Colonic mucosa (tissue), 4 donors: ENCODE measurements at regions not wholly inside any gene's neighbourhood (a gene's known extent, or its start where the extent isn't known, plus 50 kb on each side); places are given as distances from the start of the nearest gene placed in this dataset.

Experiments used
- DNase-seq: peaks from one replicate; pipeline ENCODE4 v3.0.0-alpha.2; 2020
- H3K27ac ChIP-seq: fragments of 200-600 bp; one replicate; pipeline ENCODE4 v1.8.0; 2021
- H3K27me3 ChIP-seq: fragments of 200-600 bp; one replicate; pipeline ENCODE4 v1.8.0; 2021
- H3K36me3 ChIP-seq: fragments of 200-600 bp; one replicate; pipeline ENCODE4 v1.8.0; 2021
- H3K4me1 ChIP-seq: fragments of 200-600 bp; one replicate; pipeline ENCODE4 v1.8.0; 2021; ENCODE audit warnings: mild to moderate bottlenecking
- H3K4me3 ChIP-seq: fragments of 200-600 bp; one replicate; pipeline ENCODE4 v1.8.0; 2021
- H3K9ac ChIP-seq, 2 donors: one replicate each; pipeline ENCODE4 v1.7.0; 2013; ENCODE audit warnings: control low read depth in 2 of 2, low read depth in 2 of 2, low read length in 2 of 2
- H3K9me3 ChIP-seq: fragments of 200-600 bp; one replicate; pipeline ENCODE4 v1.8.0; 2021
- intact Hi-C: fragments of 100-400 bp; cut with DNase I; formaldehyde crosslinking; loops from one replicate; pipeline ENCODE4 v1.14.1; 2022
- TF ChIP-seq, protein P1 (sequence below): fragments of 200-600 bp; IDR thresholded peaks from one replicate; pipeline ENCODE4 v1.8.0; 2022; ENCODE audit warnings: antibody characterized with exemption, mild to moderate bottlenecking
- donor health status: healthy.
- donor health status: DM: no; HTN: no; CAD: no.
- donor health status: DM: no; HTN: no; CAD: no.

DNA sequence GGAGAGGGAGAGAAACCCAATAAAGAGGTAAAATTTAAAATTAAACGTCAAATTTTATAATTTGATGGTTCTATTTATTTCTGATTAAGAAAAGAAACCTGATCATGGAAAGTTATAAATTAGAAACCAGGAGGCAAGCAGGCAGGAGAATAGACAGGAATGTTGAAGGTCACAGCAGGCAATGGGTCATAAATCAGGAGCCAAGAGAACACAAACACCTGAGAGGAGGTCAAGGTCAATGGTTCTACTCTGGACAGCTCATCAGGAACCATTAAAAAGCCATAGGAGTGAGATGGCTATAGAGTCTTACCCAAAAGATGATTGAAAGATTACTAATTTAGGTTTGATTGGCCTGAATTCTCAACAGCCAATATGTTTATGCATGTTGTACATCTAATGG, 126.9 kb upstream of the HCCS start:
- H3K9me3 ChIP-seq: no peaks in the 10 kb centered on the region
- no peak overlapping the region for H3K4me3 ChIP-seq
- no peak overlapping the region for H3K27ac ChIP-seq
- no peak overlapping the region for H3K9ac ChIP-seq
- TF ChIP-seq, protein P1, sequence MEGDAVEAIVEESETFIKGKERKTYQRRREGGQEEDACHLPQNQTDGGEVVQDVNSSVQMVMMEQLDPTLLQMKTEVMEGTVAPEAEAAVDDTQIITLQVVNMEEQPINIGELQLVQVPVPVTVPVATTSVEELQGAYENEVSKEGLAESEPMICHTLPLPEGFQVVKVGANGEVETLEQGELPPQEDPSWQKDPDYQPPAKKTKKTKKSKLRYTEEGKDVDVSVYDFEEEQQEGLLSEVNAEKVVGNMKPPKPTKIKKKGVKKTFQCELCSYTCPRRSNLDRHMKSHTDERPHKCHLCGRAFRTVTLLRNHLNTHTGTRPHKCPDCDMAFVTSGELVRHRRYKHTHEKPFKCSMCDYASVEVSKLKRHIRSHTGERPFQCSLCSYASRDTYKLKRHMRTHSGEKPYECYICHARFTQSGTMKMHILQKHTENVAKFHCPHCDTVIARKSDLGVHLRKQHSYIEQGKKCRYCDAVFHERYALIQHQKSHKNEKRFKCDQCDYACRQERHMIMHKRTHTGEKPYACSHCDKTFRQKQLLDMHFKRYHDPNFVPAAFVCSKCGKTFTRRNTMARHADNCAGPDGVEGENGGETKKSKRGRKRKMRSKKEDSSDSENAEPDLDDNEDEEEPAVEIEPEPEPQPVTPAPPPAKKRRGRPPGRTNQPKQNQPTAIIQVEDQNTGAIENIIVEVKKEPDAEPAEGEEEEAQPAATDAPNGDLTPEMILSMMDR: no peak
- no peaks in the 10 kb centered on the region for H3K36me3 ChIP-seq
- intact Hi-C loops: no loop called here
- no peak for DNase-seq
- H3K4me1 ChIP-seq: no peaks in the 10 kb centered on the region
- no peaks in the 10 kb centered on the region for H3K27me3 ChIP-seq

DNA sequence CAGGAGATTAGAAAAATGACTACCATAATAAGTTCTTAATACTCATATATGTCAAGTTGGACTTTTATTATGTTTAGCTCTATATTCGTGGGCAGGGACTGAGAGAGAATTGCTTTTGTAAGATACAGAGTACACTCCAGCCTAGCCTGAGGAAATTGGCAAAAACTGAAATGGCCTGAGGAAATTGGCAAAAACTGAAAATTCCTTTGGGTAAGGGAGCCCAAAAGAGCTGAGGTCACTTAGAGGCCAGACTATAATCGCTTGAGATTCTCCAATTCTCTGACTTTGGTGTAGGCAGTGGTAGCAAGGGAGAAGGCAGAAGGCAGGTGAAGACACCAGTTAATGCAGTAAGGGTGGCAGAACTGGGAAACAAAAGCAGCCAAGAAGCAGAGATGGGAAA, 124.5 kb upstream of the HCCS start:
- Histone ChIP-seq H3K4me3 (no peak overlapping the region), H3K36me3 (no peaks in the 10 kb centered on the region), H3K9me3 (no peaks in the 10 kb centered on the region), H3K27ac (no peak overlapping the region), H3K9ac (no peak overlapping the region), H3K27me3 (no peaks in the 10 kb centered on the region), H3K4me1 (no peaks in the 10 kb centered on the region)
- DNase-seq: no peak
- TF ChIP-seq, protein P1: no peak
- intact Hi-C loops: no loop called here

DNA sequence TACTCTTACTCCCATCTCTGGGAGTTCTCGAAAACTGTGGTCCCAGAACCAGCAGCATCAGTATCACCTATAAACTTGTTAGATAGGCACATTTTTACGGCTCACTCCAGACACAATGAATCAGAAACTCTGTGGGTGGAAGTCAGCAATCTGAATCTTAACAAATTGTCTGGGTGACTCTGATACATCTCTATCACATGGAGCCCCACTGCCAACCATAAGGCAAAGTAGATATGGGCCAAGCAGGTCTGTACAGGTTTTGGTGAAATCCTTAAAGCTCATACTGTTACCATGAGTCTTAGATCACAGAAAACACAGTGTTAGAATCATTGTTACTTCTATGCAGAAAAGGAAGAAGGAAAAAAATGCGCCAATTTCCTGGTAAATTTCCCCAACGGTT, 122.5 kb upstream of the HCCS start:
- no peaks in the 10 kb centered on the region for H3K4me1 ChIP-seq

DNA sequence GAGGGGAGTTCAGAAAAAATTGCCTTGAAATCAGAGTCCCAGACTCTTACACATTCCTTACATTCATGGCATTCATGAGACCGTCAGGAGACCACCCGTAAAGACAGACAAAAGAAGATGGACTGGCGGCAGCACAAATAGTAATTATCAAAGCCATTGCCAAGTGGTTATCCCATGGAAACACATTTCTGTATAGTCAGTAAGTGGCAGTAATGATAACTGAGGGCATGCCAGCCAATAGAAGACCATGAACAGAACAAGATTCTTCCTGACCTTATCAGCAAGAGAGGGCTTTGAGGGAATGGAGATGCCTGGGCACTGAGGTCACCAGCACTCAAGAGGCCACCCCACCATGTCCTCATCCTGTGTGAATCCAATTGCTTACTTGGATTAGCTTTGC, 121.7 kb upstream of the HCCS start:
- Histone ChIP-seq H3K27ac (no peak overlapping the region), H3K4me1 (no peaks in the 10 kb centered on the region), H3K27me3 (no peaks in the 10 kb centered on the region), H3K36me3 (no peaks in the 10 kb centered on the region), H3K9me3 (no peaks in the 10 kb centered on the region), H3K9ac (no peak overlapping the region), H3K4me3 (no peak overlapping the region)
- no peak for DNase-seq
- TF ChIP-seq, protein P1: no peak
- intact Hi-C loops: no loop called here

More for the DNA sequence above, 122.5 kb upstream of the HCCS start:
- DNase-seq: no peak
- TF ChIP-seq, protein P1: no peak
- Histone ChIP-seq H3K27ac (no peak overlapping the region), H3K27me3 (no peaks in the 10 kb centered on the region), H3K4me3 (no peak overlapping the region), H3K36me3 (no peaks in the 10 kb centered on the region), H3K9ac (no peak overlapping the region), H3K9me3 (no peaks in the 10 kb centered on the region)
- intact Hi-C loops: no loop called here

DNA sequence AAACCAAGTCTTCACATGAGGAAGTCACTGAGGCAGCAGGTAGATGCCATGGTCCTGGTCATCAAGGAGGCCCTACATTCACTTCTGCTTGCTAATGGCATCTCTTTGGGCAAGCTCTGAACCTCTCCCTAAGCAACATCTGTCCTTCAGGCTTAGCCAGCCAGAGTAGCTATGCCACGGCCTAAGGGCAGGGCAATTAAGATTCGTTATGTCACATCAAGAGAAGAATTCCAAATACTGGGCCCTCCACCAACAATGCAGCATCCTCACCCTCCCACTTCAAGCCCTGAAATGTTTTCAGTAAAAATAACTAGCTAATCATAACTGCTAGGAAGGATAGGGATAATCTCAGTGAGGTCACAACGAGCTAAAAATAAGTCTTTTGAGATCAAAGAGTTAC, 120.7 kb upstream of the HCCS start:
- TF ChIP-seq, protein P1: no peak

DNA sequence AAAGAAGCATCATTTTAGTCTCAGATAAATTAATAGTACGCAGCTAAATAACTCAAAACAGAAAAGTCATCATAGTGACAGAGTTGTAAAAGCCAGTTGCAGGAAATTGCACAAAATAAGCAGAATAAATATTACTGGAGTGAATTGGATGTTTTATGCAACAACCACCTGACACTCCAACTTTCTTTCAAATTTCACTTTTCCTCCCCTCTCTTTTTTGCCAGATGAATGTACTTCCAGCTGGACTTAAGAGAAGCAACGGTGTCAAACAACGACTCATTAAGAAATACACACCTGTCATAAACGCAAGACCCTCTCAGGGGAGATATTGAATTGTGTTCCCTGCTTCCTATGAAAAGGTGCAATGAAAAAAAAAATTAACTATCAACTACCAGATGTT, 120.2 kb upstream of the HCCS start:
- intact Hi-C loops: no loop called here

More for the DNA sequence above, 120.7 kb upstream of the HCCS start:
- DNase-seq: no peak
- Histone ChIP-seq H3K4me1 (no peaks in the 10 kb centered on the region), H3K9me3 (no peaks in the 10 kb centered on the region), H3K27ac (no peak overlapping the region), H3K9ac (no peak overlapping the region), H3K27me3 (no peaks in the 10 kb centered on the region), H3K36me3 (no peaks in the 10 kb centered on the region), H3K4me3 (no peak overlapping the region)
- intact Hi-C loops: no loop called here

More for the DNA sequence above, 120.2 kb upstream of the HCCS start:
- Histone ChIP-seq H3K36me3 (no peaks in the 10 kb centered on the region), H3K9me3 (no peaks in the 10 kb centered on the region), H3K27ac (no peak overlapping the region), H3K27me3 (no peaks in the 10 kb centered on the region), H3K4me1 (no peaks in the 10 kb centered on the region), H3K4me3 (no peak overlapping the region), H3K9ac (no peak overlapping the region)
- no peak for DNase-seq
- TF ChIP-seq, protein P1: no peak
